Activated T-helper 2 cell treated with anti-CD3 and anti-CD28 coated beads, Interferon-gamma antibody, Interleukin-2, Interleukin-4, amounts not matched to agents 10 μg/mL and 5 μg/mL and 100 μg/mL, durations not matched to agents 14 hours and 24 hours and 36 hours (primary cell): ENCODE measurements at regions not wholly inside any gene's neighbourhood (a gene's known extent, or its start where the extent isn't known, plus 50 kb on each side); places are given as distances from the start of the nearest gene placed in this dataset.
"Not testable (repeated sequence)": the region's sequence is repeated elsewhere in the genome, so short reads cannot be mapped to it uniquely, and the experiment has no call there.

ENCODE experiments used
- DNase-seq: peaks from one replicate; pipeline ENCODE4 v3.0.0; 2021; ENCODE audit warnings: low spot score
- H3K27ac Mint-ChIP-seq: one replicate; pipeline ENCODE4 v1.8.0; 2021; ENCODE audit warnings: mixed read lengths
- H3K27me3 Mint-ChIP-seq: one replicate; pipeline ENCODE4 v1.8.0; 2021; ENCODE audit warnings: low read depth, mixed read lengths
- H3K36me3 Mint-ChIP-seq: one replicate; pipeline ENCODE4 v1.8.0; 2021; ENCODE audit warnings: low read depth, mixed read lengths
- H3K4me1 Mint-ChIP-seq: one replicate; pipeline ENCODE4 v1.8.0; 2021; ENCODE audit warnings: low read depth, mixed read lengths
- H3K4me3 Mint-ChIP-seq: one replicate; pipeline ENCODE4 v1.8.0; 2021; ENCODE audit warnings: low read depth, mild to moderate bottlenecking, moderate library complexity, mixed read lengths
- H3K9me3 Mint-ChIP-seq: one replicate; pipeline ENCODE4 v1.8.0; 2021; ENCODE audit warnings: mixed read lengths
- intact Hi-C: fragments of 100-400 bp; cut with micrococcal nuclease; formaldehyde crosslinking; loops from one replicate; pipeline ENCODE4 v1.15.1; 2023

GRCh38 chr5:136620016-136620419, 254.7 kb upstream of the TRPC7 start:
- no peak overlapping the region for H3K4me3 Mint-ChIP-seq
- H3K9me3 Mint-ChIP-seq, result no peaks in the 10 kb centered on the region
- H3K4me1 Mint-ChIP-seq, result no peaks in the 10 kb centered on the region
- no peak for DNase-seq
- no peaks in the 10 kb centered on the region for H3K27me3 Mint-ChIP-seq
- intact Hi-C loops, result no loop called here
- no peaks in the 10 kb centered on the region for H3K36me3 Mint-ChIP-seq
- no peak overlapping the region for H3K27ac Mint-ChIP-seq

GRCh38 chr5:136619556-136619955, 254.2 kb upstream of the TRPC7 start:
- no peak for DNase-seq
- intact Hi-C loops, result no loop called here
- Mint-ChIP-seq H3K9me3 (no peaks in the 10 kb centered on the region), H3K4me1 (no peaks in the 10 kb centered on the region), H3K4me3 (no peak overlapping the region), H3K27ac (no peak overlapping the region), H3K36me3 (no peaks in the 10 kb centered on the region), H3K27me3 (no peaks in the 10 kb centered on the region)

GRCh38 chr5:136615251-136616119, 250.1 kb upstream of the TRPC7 start:
- no peaks in the 10 kb centered on the region for H3K4me1 Mint-ChIP-seq
- H3K9me3 Mint-ChIP-seq, result no peaks in the 10 kb centered on the region
- DNase-seq, result no peak
- no peak overlapping the region for H3K4me3 Mint-ChIP-seq
- H3K27ac Mint-ChIP-seq, result no peak overlapping the region
- H3K27me3 Mint-ChIP-seq, result no peaks in the 10 kb centered on the region
- intact Hi-C loops, result no loop called here
- H3K36me3 Mint-ChIP-seq, result no peaks in the 10 kb centered on the region

- intact Hi-C loops, result no loop called here
- Mint-ChIP-seq H3K4me1 (no peaks in the 10 kb centered on the region), H3K4me3 (no peak overlapping the region), H3K36me3 (no peaks in the 10 kb centered on the region), H3K9me3 (no peaks in the 10 kb centered on the region), H3K27me3 (no peaks in the 10 kb centered on the region), H3K27ac (no peak overlapping the region)
- no peak for DNase-seq
Observed at GRCh38 chr5:136613230-136613629, 247.9 kb upstream of the TRPC7 start.

GRCh38 chr5:136605638-136606037, 240.3 kb upstream of the TRPC7 start:
- Mint-ChIP-seq H3K9me3 (peaks cover 7% of the 10 kb centered on the region), H3K27ac (no peak overlapping the region), H3K4me3 (no peak overlapping the region), H3K4me1 (no peaks in the 10 kb centered on the region), H3K27me3 (no peaks in the 10 kb centered on the region), H3K36me3 (no peaks in the 10 kb centered on the region)
- intact Hi-C loops, result no loop called here
- DNase-seq, result no peak

- Mint-ChIP-seq H3K27me3 (no peaks in the 10 kb centered on the region), H3K4me3 (no peak overlapping the region), H3K9me3 (peaks cover 16% of the 10 kb centered on the region), H3K36me3 (no peaks in the 10 kb centered on the region), H3K27ac (no peak overlapping the region), H3K4me1 (no peaks in the 10 kb centered on the region)
- DNase-seq, result no peak
- intact Hi-C loops, result no loop called here
Observed at GRCh38 chr5:136600306-136600705, 235.0 kb upstream of the TRPC7 start.

GRCh38 chr5:136598802-136599404, 233.6 kb upstream of the TRPC7 start:
- Mint-ChIP-seq H3K9me3 (peaks cover 16% of the 10 kb centered on the region), H3K4me1 (no peaks in the 10 kb centered on the region), H3K4me3 (no peak overlapping the region), H3K36me3 (no peaks in the 10 kb centered on the region), H3K27me3 (no peaks in the 10 kb centered on the region), H3K27ac (no peak overlapping the region)
- no peak for DNase-seq
- intact Hi-C loops, result no loop called here

- H3K4me1 Mint-ChIP-seq, result no peaks in the 10 kb centered on the region
- H3K36me3 Mint-ChIP-seq, result no peaks in the 10 kb centered on the region
- H3K4me3 Mint-ChIP-seq, result no peak overlapping the region
- no peaks in the 10 kb centered on the region for H3K27me3 Mint-ChIP-seq
- DNase-seq, result no peak
- intact Hi-C loops, result no loop called here
- H3K9me3 Mint-ChIP-seq, result peaks cover 3% of the 10 kb centered on the region
- H3K27ac Mint-ChIP-seq, result no peak overlapping the region
Observed at GRCh38 chr5:136594416-136594815, 229.1 kb upstream of the TRPC7 start.

- H3K36me3 Mint-ChIP-seq, result no peaks in the 10 kb centered on the region
- intact Hi-C loops, result no loop called here
- no peak for DNase-seq
- no peaks in the 10 kb centered on the region for H3K9me3 Mint-ChIP-seq
- H3K4me3 Mint-ChIP-seq, result no peak overlapping the region
- no peak overlapping the region for H3K27ac Mint-ChIP-seq
- H3K4me1 Mint-ChIP-seq, result no peaks in the 10 kb centered on the region
- H3K27me3 Mint-ChIP-seq, result no peaks in the 10 kb centered on the region
Observed at GRCh38 chr5:136590581-136590980, 225.2 kb upstream of the TRPC7 start.

- intact Hi-C loops, result no loop called here
- H3K36me3 Mint-ChIP-seq, result no peaks in the 10 kb centered on the region
- no peak overlapping the region for H3K27ac Mint-ChIP-seq
- H3K27me3 Mint-ChIP-seq, result no peaks in the 10 kb centered on the region
- no peaks in the 10 kb centered on the region for H3K4me1 Mint-ChIP-seq
- H3K9me3 Mint-ChIP-seq, result no peaks in the 10 kb centered on the region
- no peak overlapping the region for H3K4me3 Mint-ChIP-seq
- no peak for DNase-seq
Observed at GRCh38 chr5:136586196-136586595, 220.9 kb upstream of the TRPC7 start.

GRCh38 chr5:136584474-136584873, 219.1 kb upstream of the TRPC7 start:
- Mint-ChIP-seq H3K36me3 (no peaks in the 10 kb centered on the region), H3K27me3 (no peaks in the 10 kb centered on the region), H3K4me3 (no peak overlapping the region), H3K27ac (no peak overlapping the region), H3K9me3 (no peaks in the 10 kb centered on the region), H3K4me1 (no peaks in the 10 kb centered on the region)
- intact Hi-C loops, result no loop called here
- no peak for DNase-seq

- Mint-ChIP-seq H3K4me3 (no peak overlapping the region), H3K27ac (no peak overlapping the region), H3K36me3 (no peaks in the 10 kb centered on the region), H3K27me3 (no peaks in the 10 kb centered on the region), H3K9me3 (no peaks in the 10 kb centered on the region), H3K4me1 (no peaks in the 10 kb centered on the region)
- DNase-seq, result no peak
- intact Hi-C loops, result no loop called here
Observed at GRCh38 chr5:136579238-136579637, 213.9 kb upstream of the TRPC7 start.

GRCh38 chr5:136569875-136570274, 204.5 kb upstream of the TRPC7 start:
- H3K27ac Mint-ChIP-seq, H3K36me3 Mint-ChIP-seq, H3K4me3 Mint-ChIP-seq, intact Hi-C loops, H3K9me3 Mint-ChIP-seq, H3K4me1 Mint-ChIP-seq, H3K27me3 Mint-ChIP-seq, DNase-seq: not testable (repeated sequence)
